B cell (primary cell): ENCODE measurements at regions not wholly inside any gene's neighbourhood (a gene's known extent, or its start where the extent isn't known, plus 50 kb on each side); places are given as distances from the start of the nearest gene placed in this dataset.
"Not testable (repeated sequence)": the region's sequence is repeated elsewhere in the genome, so short reads cannot be mapped to it uniquely, and the experiment has no call there.

Source experiments
- CTCF ChIP-seq: fragments of 200-600 bp; IDR thresholded peaks from one replicate; pipeline ENCODE4 v1.8.0; 2022; ENCODE audit warnings: antibody characterized with exemption, mild to moderate bottlenecking
- EZH2 ChIP-seq: IDR thresholded peaks from 2 replicates; pipeline ENCODE4 v1.6.1; 2012; ENCODE audit warnings: borderline replicate concordance, low read depth, mild to moderate bottlenecking, moderate library complexity, low read length; ENCODE audit not compliant: insufficient read depth, poor library complexity, severe bottlenecking

GRCh38 chrY:18423970-18424608 is 122.4 kb upstream of the HSFY1 start:
- TF ChIP-seq CTCF, EZH2: not testable (repeated sequence)
